Pancreas (tissue), 10 donors: ENCODE measurements at regions not wholly inside any gene's neighbourhood (a gene's known extent, or its start where the extent isn't known, plus 50 kb on each side); places are given as distances from the start of the nearest gene placed in this dataset.

Experiments used
- ATAC-seq, 4 donors: fragments of 200-7000 bp; cut with Tn5 transposase; one replicate each; pipeline versions ENCODE4 v1.8.0 to v1.9.1; 2020; ENCODE audit warnings: mild to moderate bottlenecking in 4 of 4, moderate library complexity in 4 of 4
- DNase-seq, 6 donors: peaks; one replicate each; pipeline ENCODE4 v3.0.0-alpha.2; 2020
- FAIRE-seq: peaks from 2 replicates; lab custom pipeline; 2012; peaks lifted over from hg19 to GRCh38; lab: Jason Lieb, UNC
- H3K27ac ChIP-seq, 4 donors: fragments of 200-600 bp; sonication (generic); 1 replicate in 3 of 4; 2 replicates in 1 of 4; pipeline versions ENCODE4 v1.5.0 to v1.8.0; 2020
- H3K27me3 ChIP-seq, 4 donors: fragments of 200-600 bp; one replicate each; pipeline ENCODE4 v1.8.0; 2021
- H3K36me3 ChIP-seq, 3 donors: fragments of 200-600 bp; sonication (generic) in 1 of 3; one replicate each; pipeline versions ENCODE4 v1.5.0 to v1.8.0; 2020 to 2021
- H3K4me1 ChIP-seq, 3 donors: fragments of 200-600 bp; one replicate each; pipeline ENCODE4 v1.8.0; 2021
- H3K4me3 ChIP-seq, 4 donors: fragments of 200-600 bp; sonication (generic) in 2 of 4; one replicate each; pipeline versions ENCODE4 v1.5.0 to v1.8.0; 2020 to 2021
- H3K9me3 ChIP-seq, 4 donors: fragments of 200-600 bp; one replicate each; pipeline ENCODE4 v1.8.0; 2021
- WGBS, 2 donors: extraction: QIAGEN DNeasy Blood & Tissue Kit; methylation state at CpG; one replicate each; pipeline ENCODE4 v1.1.7; 2013; 5-methylcytosine and 5-hydroxymethylcytosine counted together
- intact Hi-C, 3 donors: fragments of 100-400 bp; cut with DNase I; formaldehyde crosslinking; loops; one replicate each; pipeline versions ENCODE4 v1.11.1 to v1.14.2; 2022
- TF ChIP-seq, protein P1 (sequence below), 4 donors: fragments of 200-600 bp; sonication (generic) in 3 of 4; IDR thresholded peaks; one replicate each; pipeline versions ENCODE4 v1.5.0 to v1.8.0; 2021; ENCODE audit warnings: antibody characterized with exemption in 4 of 4
- donor health status: healthy with polysubstance abuse.
- donor health status: DM: no; HTN: no; CAD: no; lungs with moderate emphysema.
- donor health status: DM: no; HTN: no; CAD: no.
- donor health status: control.
- donor health status: control.
- donor health status: Bipolar disorder and iron deficiency.
- donor health status: DM: yes; HTN: yes; CAD: no.
- donor health status: DM: no; HTN: no; CAD: no.
- donor health status: DM: no; HTN: no; CAD: no.
- donor health status: DM: yes; HTN: yes; CAD: no.

DNA sequence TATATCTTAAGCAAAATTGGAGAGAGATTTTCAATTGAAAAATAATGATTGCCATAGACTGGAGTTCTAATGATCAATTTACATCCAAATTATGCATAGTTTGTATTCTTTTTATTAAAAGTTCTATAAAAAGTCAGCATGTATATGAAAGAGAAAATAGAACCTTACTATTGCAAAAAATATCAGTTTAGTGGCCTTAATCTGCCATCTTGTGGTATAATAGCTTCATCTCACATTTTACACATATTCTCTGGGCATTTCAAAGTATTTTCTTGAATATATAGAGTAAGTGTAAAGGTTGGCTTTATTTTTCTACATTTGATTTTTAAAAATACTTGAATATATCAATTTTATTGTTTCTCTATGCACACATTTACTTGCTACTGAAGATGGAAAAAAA is 1858.6 kb upstream of the CDH9 start:
- intact Hi-C loops: no loop called here
- H3K9me3 ChIP-seq: no peaks in the 10 kb centered on the region
- ATAC-seq (no peak), DNase-seq (no peak), FAIRE-seq (no peak)
- H3K36me3 ChIP-seq: no peaks in the 10 kb centered on the region
- H3K27ac ChIP-seq: no peak overlapping the region
- no peaks in the 10 kb centered on the region for H3K27me3 ChIP-seq
- H3K4me3 ChIP-seq: no peak overlapping the region
- H3K4me1 ChIP-seq: no peaks in the 10 kb centered on the region
- TF ChIP-seq, protein P1, sequence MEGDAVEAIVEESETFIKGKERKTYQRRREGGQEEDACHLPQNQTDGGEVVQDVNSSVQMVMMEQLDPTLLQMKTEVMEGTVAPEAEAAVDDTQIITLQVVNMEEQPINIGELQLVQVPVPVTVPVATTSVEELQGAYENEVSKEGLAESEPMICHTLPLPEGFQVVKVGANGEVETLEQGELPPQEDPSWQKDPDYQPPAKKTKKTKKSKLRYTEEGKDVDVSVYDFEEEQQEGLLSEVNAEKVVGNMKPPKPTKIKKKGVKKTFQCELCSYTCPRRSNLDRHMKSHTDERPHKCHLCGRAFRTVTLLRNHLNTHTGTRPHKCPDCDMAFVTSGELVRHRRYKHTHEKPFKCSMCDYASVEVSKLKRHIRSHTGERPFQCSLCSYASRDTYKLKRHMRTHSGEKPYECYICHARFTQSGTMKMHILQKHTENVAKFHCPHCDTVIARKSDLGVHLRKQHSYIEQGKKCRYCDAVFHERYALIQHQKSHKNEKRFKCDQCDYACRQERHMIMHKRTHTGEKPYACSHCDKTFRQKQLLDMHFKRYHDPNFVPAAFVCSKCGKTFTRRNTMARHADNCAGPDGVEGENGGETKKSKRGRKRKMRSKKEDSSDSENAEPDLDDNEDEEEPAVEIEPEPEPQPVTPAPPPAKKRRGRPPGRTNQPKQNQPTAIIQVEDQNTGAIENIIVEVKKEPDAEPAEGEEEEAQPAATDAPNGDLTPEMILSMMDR (IDR thresholded peaks at IDR 0.05): no peak

DNA sequence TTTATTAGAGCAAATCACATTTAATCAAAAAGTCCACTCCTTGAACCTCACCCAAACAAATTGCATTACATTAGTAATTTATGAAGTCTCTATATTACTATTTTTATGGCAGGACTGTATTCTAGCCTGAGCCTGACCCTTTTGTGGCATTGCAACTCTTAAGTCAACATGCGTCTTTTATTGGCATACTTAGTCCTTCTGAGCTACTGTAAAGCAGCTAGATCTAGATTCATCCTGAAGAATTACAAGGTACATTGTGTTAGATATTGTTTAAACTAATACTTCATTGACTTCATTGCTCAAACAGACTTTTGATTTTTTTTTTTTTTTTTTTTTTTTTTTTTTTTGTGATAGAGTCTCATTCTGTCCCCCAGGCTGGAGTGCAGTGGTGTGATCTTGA is 1842.5 kb upstream of the CDH9 start:
- ATAC-seq: no peak
- FAIRE-seq: no peak
- WGBS, 2 donors: 78 to 82% methylated on average over 1 of the region's 1 CpG

DNA sequence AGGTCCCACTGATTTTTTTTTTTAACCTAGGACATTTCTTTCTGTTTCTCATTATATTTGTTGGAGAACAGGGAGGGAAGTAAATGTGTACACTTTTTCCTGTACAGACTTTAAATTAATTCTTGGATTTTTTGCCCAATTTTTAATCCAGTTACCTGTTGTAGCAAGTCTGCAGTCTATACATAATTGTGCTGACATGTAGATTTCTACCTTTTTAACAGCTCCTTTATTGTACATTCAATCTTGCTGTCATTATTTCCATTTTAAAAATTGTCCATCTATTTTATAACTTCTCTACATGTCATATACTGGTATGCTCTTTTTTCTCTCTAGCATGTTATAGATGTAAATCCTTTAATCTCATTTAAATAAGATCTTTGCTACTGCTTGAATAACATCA is 1838.7 kb upstream of the CDH9 start:
- DNase-seq: no peak
- Histone ChIP-seq H3K27me3 (no peaks in the 10 kb centered on the region), H3K4me1 (no peaks in the 10 kb centered on the region), H3K27ac (no peak overlapping the region), H3K36me3 (no peaks in the 10 kb centered on the region), H3K4me3 (no peak overlapping the region), H3K9me3 (no peaks in the 10 kb centered on the region)
- TF ChIP-seq, protein P1 (IDR thresholded peaks at IDR 0.05): no peak
- intact Hi-C loops: no loop called here
- ATAC-seq: no peak
- no peak for FAIRE-seq

More for the DNA sequence above, 1842.5 kb upstream of the CDH9 start:
- Histone ChIP-seq H3K36me3 (no peaks in the 10 kb centered on the region), H3K27me3 (no peaks in the 10 kb centered on the region), H3K9me3 (no peaks in the 10 kb centered on the region), H3K4me3 (no peak overlapping the region), H3K4me1 (no peaks in the 10 kb centered on the region), H3K27ac (no peak overlapping the region)
- intact Hi-C loops: no loop called here
- DNase-seq: no peak
- TF ChIP-seq, protein P1 (IDR thresholded peaks at IDR 0.05): no peak

DNA sequence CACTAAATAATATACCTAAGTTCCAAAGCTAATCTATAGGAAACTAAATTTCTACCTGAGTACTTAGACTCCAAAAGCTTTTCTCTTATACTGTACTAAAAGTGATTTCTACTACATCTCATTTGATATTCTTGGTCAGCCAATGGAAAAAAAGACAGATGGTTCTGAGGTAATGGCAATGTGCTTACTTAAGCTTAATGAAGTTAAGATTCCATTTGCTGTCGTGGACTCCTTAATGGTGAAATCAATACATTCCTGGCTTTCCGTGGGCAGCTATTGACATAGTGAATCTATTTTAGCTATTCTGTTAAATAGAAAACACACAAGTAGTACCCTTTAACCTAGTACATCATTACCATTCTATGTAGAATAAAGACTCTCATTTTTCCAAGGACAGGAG is 1825.6 kb upstream of the CDH9 start:
- intact Hi-C loops: no loop called here

DNA sequence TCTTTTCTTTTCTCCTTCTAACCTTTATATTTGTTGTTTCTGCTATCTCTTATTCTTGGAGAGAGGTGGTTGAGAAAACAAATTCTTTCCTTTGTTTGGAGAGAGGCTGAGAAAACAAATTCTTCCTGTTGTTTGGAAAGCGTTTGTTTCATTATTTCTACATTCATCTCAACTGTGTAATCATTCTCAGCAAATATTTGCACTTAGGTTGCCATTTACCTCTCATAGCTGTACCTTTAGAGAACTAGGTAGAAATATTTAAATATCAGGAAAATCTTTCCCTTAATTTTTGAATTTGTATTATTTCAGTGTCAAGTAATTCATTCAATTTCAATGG is 1824.4 kb upstream of the CDH9 start:
- whole genome bisulfite sequencing, 2 donors: 9 to 12% methylated on average over 1 of the region's 1 CpG
- Histone ChIP-seq H3K36me3 (no peaks in the 10 kb centered on the region), H3K4me3 (no peak overlapping the region), H3K4me1 (no peaks in the 10 kb centered on the region), H3K27ac (no peak overlapping the region), H3K27me3 (no peaks in the 10 kb centered on the region), H3K9me3 (no peaks in the 10 kb centered on the region)
- DNase-seq (no peak), ATAC-seq (no peak), FAIRE-seq (no peak)
- intact Hi-C loops: no loop called here
- TF ChIP-seq, protein P1 (IDR thresholded peaks at IDR 0.05): no peak

More for the DNA sequence above, 1825.6 kb upstream of the CDH9 start:
- no peaks in the 10 kb centered on the region for H3K9me3 ChIP-seq
- DNase-seq (no peak), FAIRE-seq (no peak), ATAC-seq (no peak)
- H3K36me3 ChIP-seq: no peaks in the 10 kb centered on the region
- TF ChIP-seq, protein P1 (IDR thresholded peaks at IDR 0.05): no peak
- no peaks in the 10 kb centered on the region for H3K27me3 ChIP-seq
- H3K27ac ChIP-seq: no peak overlapping the region
- no peak overlapping the region for H3K4me3 ChIP-seq
- H3K4me1 ChIP-seq: no peaks in the 10 kb centered on the region
- 5 to 13% methylated on average over 2 of the region's 2 CpGs for WGBS, 2 donors
